Breast epithelium (tissue), 3 donors: ENCODE measurements at regions not wholly inside any gene's neighbourhood (a gene's known extent, or its start where the extent isn't known, plus 50 kb on each side); places are given as distances from the start of the nearest gene placed in this dataset.

Source experiments
- CTCF ChIP-seq, 3 donors: fragments of 450-650 bp; IDR thresholded peaks; one replicate each; pipeline ENCODE4 v1.5.1; 2016 to 2017; ENCODE audit warnings: antibody characterized with exemption in 3 of 3, mild to moderate bottlenecking in 3 of 3, moderate library complexity in 3 of 3
- POLR2A ChIP-seq: fragments of 450-650 bp; IDR thresholded peaks from one replicate; pipeline ENCODE4 v1.6.1; 2016; ENCODE audit warnings: antibody characterized with exemption, mild to moderate bottlenecking, moderate library complexity

DNA sequence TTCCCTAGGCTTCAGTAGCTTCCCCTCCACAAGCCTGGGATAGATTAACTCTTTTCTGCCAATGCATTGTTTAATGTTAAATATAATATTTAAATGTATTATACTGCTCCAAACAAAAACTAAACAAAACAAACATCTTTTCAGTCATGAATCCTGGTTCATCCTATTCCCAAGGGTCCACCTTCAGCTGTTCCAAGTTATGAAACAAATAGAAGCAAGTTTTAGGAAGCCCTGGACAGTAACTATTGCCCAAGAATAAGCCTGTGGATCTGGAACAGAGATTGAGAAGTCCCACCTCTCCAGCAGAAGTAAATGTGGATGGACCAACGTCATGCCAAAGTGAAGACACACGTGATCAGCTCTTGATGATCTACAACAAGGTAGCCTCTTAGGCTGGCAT, 408.1 kb downstream of the SETD4 start:
- no peak for TF ChIP-seq POLR2A
- no peak for TF ChIP-seq CTCF (IDR thresholded peaks at IDR 0.05)
